SK-N-SH treated with all-trans-retinoic acid at 6 μM for 48 hours (cell line): ENCODE measurements at regions not wholly inside any gene's neighbourhood (a gene's known extent, or its start where the extent isn't known, plus 50 kb on each side); places are given as distances from the start of the nearest gene placed in this dataset.

ENCODE experiments used
- ISL1 ChIP-seq: fragments of 250-450 bp; sonication (Bioruptor Pico); IDR thresholded peaks from 2 replicates; pipeline ENCODE4 v2.1.2; 2022; ENCODE audit warnings: mild to moderate bottlenecking, moderate library complexity
- PPARA ChIP-seq: fragments of 250-450 bp; sonication (Bioruptor Pico); IDR thresholded peaks from 2 replicates; pipeline ENCODE4 v1.5.0; 2020; ENCODE audit warnings: mild to moderate bottlenecking, borderline replicate concordance
- TOX ChIP-seq: fragments of 250-450 bp; sonication (Bioruptor Pico); IDR thresholded peaks from 2 replicates; pipeline ENCODE4 v1.8.0; 2021; ENCODE audit warnings: mild to moderate bottlenecking, moderate library complexity, borderline replicate concordance
- ZFP30 ChIP-seq: fragments of 450-650 bp; formaldehyde crosslinking; IDR thresholded peaks from 2 replicates; pipeline ENCODE4 v1.5.0; 2022; ENCODE audit warnings: mild to moderate bottlenecking, moderate library complexity

DNA sequence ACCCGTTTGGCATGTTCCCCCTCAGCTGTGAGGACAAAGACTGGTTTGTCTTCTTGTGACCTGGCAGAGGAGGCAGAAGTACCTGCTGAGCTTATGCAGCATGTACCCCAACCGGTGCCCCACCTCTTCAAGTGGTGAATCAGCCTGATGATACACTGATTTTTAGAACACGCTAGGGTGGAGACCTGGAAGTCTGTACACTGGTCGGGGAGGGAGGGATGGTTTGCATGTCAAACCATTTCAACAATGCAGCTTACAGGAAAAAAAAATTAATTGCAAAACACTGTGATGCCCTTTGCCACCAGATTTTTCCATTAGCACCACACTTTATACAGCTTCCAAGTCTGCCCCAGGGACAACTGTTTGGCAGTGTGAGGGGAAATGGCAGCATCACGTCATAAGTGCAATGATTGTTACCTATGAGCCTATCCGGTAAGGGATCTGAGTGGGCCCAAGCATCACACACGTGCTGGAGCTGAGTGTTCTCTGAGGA, 155.1 kb upstream of the DMRT1 start:
- TF ChIP-seq ISL1 (CRISPR knock-in tag), result no peak
- TF ChIP-seq TOX (CRISPR knock-in tag), result no peak
- TF ChIP-seq ZFP30 (CRISPR knock-in tag), result no peak
- no peak for TF ChIP-seq PPARA (CRISPR knock-in tag)
